PC-3 (cell line): ENCODE measurements at regions not wholly inside any gene's neighbourhood (a gene's known extent, or its start where the extent isn't known, plus 50 kb on each side); places are given as distances from the start of the nearest gene placed in this dataset.

Source experiments
- EZH2 ChIP-seq: fragments of 300-600 bp; sonication (generic); IDR thresholded peaks from one replicate; pipeline ENCODE4 v1.6.1; 2017; ENCODE audit warnings: antibody characterized with exemption, mild to moderate bottlenecking, low read length; ENCODE audit not compliant: unreplicated experiment
- EZH2phosphoT487 ChIP-seq: fragments of 300-600 bp; sonication (generic); IDR thresholded peaks from 2 replicates; pipeline ENCODE4 v1.6.1; 2018; ENCODE audit warnings: mild to moderate bottlenecking, antibody characterized with exemption, low read length, borderline replicate concordance
- TF ChIP-seq, protein P1 (sequence below): fragments of 300-600 bp; sonication (generic); conservative IDR thresholded peaks from 2 replicates; pipeline ENCODE4 v1.5.1; 2017; ENCODE audit warnings: antibody characterized with exemption, low read depth, mild to moderate bottlenecking, low read length

- TF ChIP-seq EZH2phosphoT487 (no peak), EZH2 (no peak)
- TF ChIP-seq, protein P1, sequence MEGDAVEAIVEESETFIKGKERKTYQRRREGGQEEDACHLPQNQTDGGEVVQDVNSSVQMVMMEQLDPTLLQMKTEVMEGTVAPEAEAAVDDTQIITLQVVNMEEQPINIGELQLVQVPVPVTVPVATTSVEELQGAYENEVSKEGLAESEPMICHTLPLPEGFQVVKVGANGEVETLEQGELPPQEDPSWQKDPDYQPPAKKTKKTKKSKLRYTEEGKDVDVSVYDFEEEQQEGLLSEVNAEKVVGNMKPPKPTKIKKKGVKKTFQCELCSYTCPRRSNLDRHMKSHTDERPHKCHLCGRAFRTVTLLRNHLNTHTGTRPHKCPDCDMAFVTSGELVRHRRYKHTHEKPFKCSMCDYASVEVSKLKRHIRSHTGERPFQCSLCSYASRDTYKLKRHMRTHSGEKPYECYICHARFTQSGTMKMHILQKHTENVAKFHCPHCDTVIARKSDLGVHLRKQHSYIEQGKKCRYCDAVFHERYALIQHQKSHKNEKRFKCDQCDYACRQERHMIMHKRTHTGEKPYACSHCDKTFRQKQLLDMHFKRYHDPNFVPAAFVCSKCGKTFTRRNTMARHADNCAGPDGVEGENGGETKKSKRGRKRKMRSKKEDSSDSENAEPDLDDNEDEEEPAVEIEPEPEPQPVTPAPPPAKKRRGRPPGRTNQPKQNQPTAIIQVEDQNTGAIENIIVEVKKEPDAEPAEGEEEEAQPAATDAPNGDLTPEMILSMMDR, result no peak
These were observed 249.9 kb downstream of the AEBP2 start for GRCh38 chr12:19689226-19689625.
